ENCODE measurements at regions not wholly inside any gene's neighbourhood (a gene's known extent, or its start where the extent isn't known, plus 50 kb on each side); places are given as distances from the start of the nearest gene placed in this dataset.

- TF ChIP-seq, protein P1, sequence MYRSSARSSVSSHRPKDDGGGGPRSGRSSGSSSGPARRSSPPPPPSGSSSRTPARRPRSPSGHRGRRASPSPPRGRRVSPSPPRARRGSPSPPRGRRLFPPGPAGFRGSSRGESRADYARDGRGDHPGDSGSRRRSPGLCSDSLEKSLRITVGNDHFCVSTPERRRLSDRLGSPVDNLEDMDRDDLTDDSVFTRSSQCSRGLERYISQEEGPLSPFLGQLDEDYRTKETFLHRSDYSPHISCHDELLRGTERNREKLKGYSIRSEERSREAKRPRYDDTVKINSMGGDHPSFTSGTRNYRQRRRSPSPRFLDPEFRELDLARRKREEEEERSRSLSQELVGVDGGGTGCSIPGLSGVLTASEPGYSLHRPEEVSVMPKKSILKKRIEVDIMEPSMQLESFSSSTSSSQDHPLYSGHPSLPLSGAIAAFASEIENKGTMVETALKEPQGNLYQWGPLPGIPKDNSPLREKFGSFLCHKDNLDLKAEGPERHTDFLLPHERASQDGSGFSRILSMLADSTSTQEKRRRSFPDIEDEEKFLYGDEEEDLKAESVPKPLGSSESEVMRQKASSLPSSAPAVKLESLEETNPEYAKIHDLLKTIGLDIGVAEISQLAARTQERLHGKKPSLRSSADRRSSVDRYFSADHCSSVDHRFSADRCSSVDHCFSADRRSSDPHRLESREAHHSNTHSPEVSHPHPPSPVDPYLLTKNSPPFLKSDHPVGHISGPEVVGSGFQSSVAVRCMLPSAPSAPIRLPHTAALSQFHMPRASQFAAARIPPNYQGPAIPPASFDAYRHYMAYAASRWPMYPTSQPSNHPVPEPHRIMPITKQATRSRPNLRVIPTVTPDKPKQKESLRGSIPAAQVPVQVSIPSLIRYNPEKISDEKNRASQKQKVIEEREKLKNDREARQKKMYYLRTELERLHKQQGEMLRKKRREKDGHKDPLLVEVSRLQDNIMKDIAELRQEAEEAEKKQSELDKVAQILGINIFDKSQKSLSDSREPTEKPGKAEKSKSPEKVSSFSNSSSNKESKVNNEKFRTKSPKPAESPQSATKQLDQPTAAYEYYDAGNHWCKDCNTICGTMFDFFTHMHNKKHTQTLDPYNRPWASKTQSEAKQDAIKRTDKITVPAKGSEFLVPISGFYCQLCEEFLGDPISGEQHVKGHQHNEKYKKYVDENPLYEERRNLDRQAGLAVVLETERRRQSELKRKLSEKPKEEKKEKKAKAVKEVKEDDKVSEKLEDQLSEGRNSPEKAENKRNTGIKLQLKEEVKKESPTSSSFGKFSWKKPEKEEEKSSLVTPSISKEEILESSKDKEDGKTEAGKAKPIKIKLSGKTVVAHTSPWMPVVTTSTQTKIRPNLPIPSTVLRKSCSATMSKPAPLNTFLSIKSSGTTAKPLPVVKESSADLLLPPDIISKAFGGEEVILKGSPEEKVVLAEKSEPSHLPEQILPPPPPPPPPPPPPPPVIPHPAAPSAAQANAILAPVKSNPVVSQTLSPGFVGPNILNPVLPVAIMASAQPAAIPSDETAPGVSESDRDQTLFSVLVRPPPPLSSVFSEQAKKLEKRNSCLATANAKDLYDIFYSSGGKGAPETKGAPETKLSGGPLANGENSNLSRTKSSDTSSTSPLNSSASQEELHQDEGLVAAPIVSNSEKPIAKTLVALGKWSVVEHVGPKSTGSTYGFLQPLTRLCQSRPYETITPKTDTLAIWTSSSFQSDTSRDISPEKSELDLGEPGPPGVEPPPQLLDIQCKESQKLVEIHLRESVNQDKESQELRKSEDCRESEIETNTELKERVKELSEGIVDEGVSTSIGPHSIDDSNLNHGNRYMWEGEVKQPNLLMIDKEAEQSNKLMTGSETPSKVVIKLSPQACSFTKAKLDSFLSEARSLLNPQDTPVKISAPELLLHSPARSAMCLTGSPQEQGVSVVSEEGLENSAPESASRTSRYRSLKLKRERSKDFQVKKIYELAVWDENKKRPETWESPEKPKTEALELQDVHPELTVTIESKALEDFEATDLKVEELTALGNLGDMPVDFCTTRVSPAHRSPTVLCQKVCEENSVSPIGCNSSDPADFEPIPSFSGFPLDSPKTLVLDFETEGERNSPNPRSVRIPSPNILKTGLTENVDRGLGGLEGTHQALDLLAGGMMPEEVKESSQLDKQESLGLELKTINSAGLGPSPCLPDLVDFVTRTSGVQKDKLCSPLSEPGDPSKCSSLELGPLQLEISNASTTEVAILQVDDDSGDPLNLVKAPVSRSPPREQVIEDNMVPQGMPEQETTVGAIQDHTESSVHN (CRISPR knock-in tag; IDR thresholded peaks at IDR 0.05), result no peak
- TF ChIP-seq ZNF891 (CRISPR knock-in tag; IDR thresholded peaks at IDR 0.05), result no peak
Measured at GRCh38 chr4:128384765-128385598, 97.4 kb upstream of the PGRMC2 start (continued).

- H2AFZ ChIP-seq (ENCODE audit: low read length), result no peak overlapping the region
- H3K4me3 ChIP-seq (replicated peaks in 1 of 3; ENCODE audit: insufficient read depth in 1 of 3, low read depth in 2 of 3, low read length in 3 of 3), result no peak overlapping the region
- H3K9me3 ChIP-seq (ENCODE audit: low read length), result no peaks in the 10 kb centered on the region
- H3K79me2 ChIP-seq (ENCODE audit: insufficient read depth, low read length), result no peaks in the 10 kb centered on the region
- intact Hi-C loops (cut with micrococcal nuclease; ENCODE audit: unreplicated experiment) (no loop called here), in situ Hi-C loops (cut with HindIII; ENCODE audit: extremely low pct_ligation_motif_present, low pct_unique_long_range_greater_than_20kb) (no loop called here)
- H3K4me1 ChIP-seq (ENCODE audit: insufficient read depth, low read length), result no peaks in the 10 kb centered on the region
- H4K20me1 ChIP-seq (ENCODE audit: insufficient read depth, low read length), result no peaks in the 10 kb centered on the region
- ATAC-seq (no peak), DNase-seq (ENCODE audit: low spot score) (no peak), FAIRE-seq (no peak)
- ChIA-PET POLR2A (no interaction called here), CTCF (ENCODE audit: low intra/inter-chr PET ratio, low total read pairs) (no interaction called here)
- BruUV-seq (replicated peaks), result no TSS peak
- TF ChIP-seq, protein P2, sequence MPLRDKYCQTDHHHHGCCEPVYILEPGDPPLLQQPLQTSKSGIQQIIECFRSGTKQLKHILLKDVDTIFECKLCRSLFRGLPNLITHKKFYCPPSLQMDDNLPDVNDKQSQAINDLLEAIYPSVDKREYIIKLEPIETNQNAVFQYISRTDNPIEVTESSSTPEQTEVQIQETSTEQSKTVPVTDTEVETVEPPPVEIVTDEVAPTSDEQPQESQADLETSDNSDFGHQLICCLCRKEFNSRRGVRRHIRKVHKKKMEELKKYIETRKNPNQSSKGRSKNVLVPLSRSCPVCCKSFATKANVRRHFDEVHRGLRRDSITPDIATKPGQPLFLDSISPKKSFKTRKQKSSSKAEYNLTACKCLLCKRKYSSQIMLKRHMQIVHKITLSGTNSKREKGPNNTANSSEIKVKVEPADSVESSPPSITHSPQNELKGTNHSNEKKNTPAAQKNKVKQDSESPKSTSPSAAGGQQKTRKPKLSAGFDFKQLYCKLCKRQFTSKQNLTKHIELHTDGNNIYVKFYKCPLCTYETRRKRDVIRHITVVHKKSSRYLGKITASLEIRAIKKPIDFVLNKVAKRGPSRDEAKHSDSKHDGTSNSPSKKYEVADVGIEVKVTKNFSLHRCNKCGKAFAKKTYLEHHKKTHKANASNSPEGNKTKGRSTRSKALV (CRISPR knock-in tag; IDR thresholded peaks at IDR 0.05), result no peak
- TF ChIP-seq ZNF777 (CRISPR knock-in tag; IDR thresholded peaks at IDR 0.05) (no peak), SRSF4 (IDR thresholded peaks at IDR 0.05; ENCODE audit: low read depth, low read length, poor library complexity, severe bottlenecking) (no peak), ZSCAN22 (CRISPR knock-in tag; IDR thresholded peaks at IDR 0.05) (no peak)
- H3K9ac ChIP-seq (ENCODE audit: insufficient read depth, low read depth, low read length), result no peak overlapping the region
- 47% methylated on average over 2 of the region's 2 CpGs for WGBS (ENCODE audit: low lambda C conversion rate)
- H3K36me3 ChIP-seq (replicated peaks in 1 of 2; ENCODE audit: control insufficient read depth in 1 of 2, insufficient read depth in 2 of 2, low read length in 2 of 2), result no peaks in the 10 kb centered on the region
- H3K27me3 ChIP-seq (ENCODE audit: control insufficient read depth in 1 of 2, insufficient read depth in 2 of 2, low read length in 2 of 2), result no peaks in the 10 kb centered on the region; a peak in 2 of 5 replicates
- H3K27ac ChIP-seq (ENCODE audit: extremely low read length, insufficient read depth, low read length), result no peak overlapping the region
- H3K4me2 ChIP-seq (ENCODE audit: low read depth, low read length), result no peak overlapping the region
Measured at GRCh38 chr4:128384091-128384520, 96.5 kb upstream of the PGRMC2 start.

All from HepG2 (cell line).